ENCODE measurements at regions not wholly inside any gene's neighbourhood (a gene's known extent, or its start where the extent isn't known, plus 50 kb on each side); places are given as distances from the start of the nearest gene placed in this dataset.

DNA sequence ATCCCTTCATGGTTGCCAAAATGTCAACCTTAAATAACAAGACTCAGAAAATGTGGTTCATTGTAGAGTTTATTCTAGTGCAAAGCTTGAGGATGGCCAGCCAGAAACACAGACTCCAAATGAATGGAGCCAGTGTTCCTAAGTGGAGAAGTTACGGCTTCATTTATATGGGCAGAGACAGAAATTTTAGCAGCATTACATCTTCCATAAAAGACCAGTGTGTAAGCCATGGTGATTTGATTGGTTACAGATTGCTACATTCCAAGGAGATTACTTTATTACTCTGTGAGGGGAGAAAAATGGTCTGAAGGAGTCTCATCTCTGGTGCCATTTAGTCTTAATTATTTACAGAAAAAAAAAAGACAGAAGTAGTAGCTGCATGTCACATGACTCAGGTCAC, 97.8 kb downstream of the OTOR start:
- no peak for TF ChIP-seq CHD2 (IDR thresholded peaks at IDR 0.05; ENCODE audit: low read length, partially characterized antibody)
- TF ChIP-seq, protein P1, sequence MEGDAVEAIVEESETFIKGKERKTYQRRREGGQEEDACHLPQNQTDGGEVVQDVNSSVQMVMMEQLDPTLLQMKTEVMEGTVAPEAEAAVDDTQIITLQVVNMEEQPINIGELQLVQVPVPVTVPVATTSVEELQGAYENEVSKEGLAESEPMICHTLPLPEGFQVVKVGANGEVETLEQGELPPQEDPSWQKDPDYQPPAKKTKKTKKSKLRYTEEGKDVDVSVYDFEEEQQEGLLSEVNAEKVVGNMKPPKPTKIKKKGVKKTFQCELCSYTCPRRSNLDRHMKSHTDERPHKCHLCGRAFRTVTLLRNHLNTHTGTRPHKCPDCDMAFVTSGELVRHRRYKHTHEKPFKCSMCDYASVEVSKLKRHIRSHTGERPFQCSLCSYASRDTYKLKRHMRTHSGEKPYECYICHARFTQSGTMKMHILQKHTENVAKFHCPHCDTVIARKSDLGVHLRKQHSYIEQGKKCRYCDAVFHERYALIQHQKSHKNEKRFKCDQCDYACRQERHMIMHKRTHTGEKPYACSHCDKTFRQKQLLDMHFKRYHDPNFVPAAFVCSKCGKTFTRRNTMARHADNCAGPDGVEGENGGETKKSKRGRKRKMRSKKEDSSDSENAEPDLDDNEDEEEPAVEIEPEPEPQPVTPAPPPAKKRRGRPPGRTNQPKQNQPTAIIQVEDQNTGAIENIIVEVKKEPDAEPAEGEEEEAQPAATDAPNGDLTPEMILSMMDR (IDR thresholded peaks at IDR 0.05): no peak

All from SK-N-SH (cell line).